GM10847 (cell line): ENCODE measurements at regions not wholly inside any gene's neighbourhood (a gene's known extent, or its start where the extent isn't known, plus 50 kb on each side); places are given as distances from the start of the nearest gene placed in this dataset.

Source experiments
- POLR2A ChIP-seq: IDR thresholded peaks from 2 replicates; pipeline ENCODE4 v1.6.1; 2011; ENCODE audit not compliant: insufficient read length; ENCODE audit errors: extremely low read depth

GRCh38 chr2:8435608-8436007, 246.2 kb upstream of the ID2 start:
- TF ChIP-seq POLR2A, result no peak

GRCh38 chr2:8436585-8436984, 245.3 kb upstream of the ID2 start:
- TF ChIP-seq POLR2A, result no peak

GRCh38 chr2:8437228-8437948, 244.5 kb upstream of the ID2 start:
- TF ChIP-seq POLR2A, result no peak

- no peak for TF ChIP-seq POLR2A
These were observed 243.9 kb upstream of the ID2 start for GRCh38 chr2:8437949-8438400.

- no peak for TF ChIP-seq POLR2A
These were observed 243.4 kb upstream of the ID2 start for GRCh38 chr2:8438476-8438875.

GRCh38 chr2:8438996-8439395, 242.9 kb upstream of the ID2 start:
- TF ChIP-seq POLR2A, result no peak

GRCh38 chr2:8440029-8440778, 241.7 kb upstream of the ID2 start:
- TF ChIP-seq POLR2A, result no peak

- TF ChIP-seq POLR2A, result no peak
These were observed 240.5 kb upstream of the ID2 start for GRCh38 chr2:8441371-8441770.

GRCh38 chr2:8441986-8442385, 239.9 kb upstream of the ID2 start:
- TF ChIP-seq POLR2A, result no peak

GRCh38 chr2:8442833-8443486, 238.9 kb upstream of the ID2 start:
- TF ChIP-seq POLR2A, result no peak

- no peak for TF ChIP-seq POLR2A
These were observed 236.3 kb upstream of the ID2 start for GRCh38 chr2:8445580-8445979.

- TF ChIP-seq POLR2A, result no peak
These were observed 234.1 kb upstream of the ID2 start for GRCh38 chr2:8447610-8448221.

GRCh38 chr2:8448824-8449556, 232.9 kb upstream of the ID2 start:
- no peak for TF ChIP-seq POLR2A

- TF ChIP-seq POLR2A, result no peak
These were observed 230.6 kb upstream of the ID2 start for GRCh38 chr2:8451273-8451672.

GRCh38 chr2:8452296-8452695, 229.6 kb upstream of the ID2 start:
- no peak for TF ChIP-seq POLR2A
